ENCODE measurements at regions not wholly inside any gene's neighbourhood (a gene's known extent, or its start where the extent isn't known, plus 50 kb on each side); places are given as distances from the start of the nearest gene placed in this dataset.

- Mint-ChIP-seq H3K4me1 (peaks cover 45% of the 10 kb centered on the region), H3K9me3 (peaks cover 6% of the 10 kb centered on the region), H3K27me3 (ENCODE audit: insufficient read depth) (no peaks in the 10 kb centered on the region), H3K36me3 (ENCODE audit: low read depth) (no peaks in the 10 kb centered on the region), H3K27ac (no peak overlapping the region), H3K4me3 (no peak overlapping the region)
- no peaks in the 10 kb centered on the region for H3K36me3 ChIP-seq (ENCODE audit: control insufficient read depth, insufficient read depth, low read length)
- DNase-seq, result no peak
- no peak overlapping the region for H3K9ac ChIP-seq (ENCODE audit: extremely low read depth, low read length, poor library complexity, severe bottlenecking)
- 80 to 96% methylated on average over 1 to 2 of the region's 2 CpGs for WGBS, 2 experiments (ENCODE audit: insufficient coverage in 1 of 2, insufficient read length in 1 of 2)
- peaks cover 13% of the 10 kb centered on the region for H3K9me3 ChIP-seq (ENCODE audit: control insufficient read depth, low read length)
- H3K4me3 ChIP-seq (ENCODE audit: low read length), result no peak overlapping the region
- H3K4me1 ChIP-seq (ENCODE audit: control insufficient read depth, insufficient read depth, low read length), result peaks cover 19% of the 10 kb centered on the region
- no peaks in the 10 kb centered on the region for H3K27me3 ChIP-seq (ENCODE audit: control insufficient read depth, insufficient read depth, low read length, poor library complexity, severe bottlenecking)
- TF ChIP-seq CTCF (conservative IDR thresholded peaks at IDR 0.05), result no peak
- no peak overlapping the region for H3K27ac ChIP-seq (ENCODE audit: low read depth, low read length)
Observed at GRCh38 chr20:7144464-7144863, 377.0 kb downstream of the BMP2 start.

- Histone ChIP-seq H3K4me3 (ENCODE audit: low read length) (no peak overlapping the region), H3K4me1 (ENCODE audit: control insufficient read depth, insufficient read depth, low read length) (peaks cover 19% of the 10 kb centered on the region), H3K27ac (ENCODE audit: low read depth, low read length) (no peak overlapping the region), H3K36me3 (ENCODE audit: control insufficient read depth, insufficient read depth, low read length) (no peaks in the 10 kb centered on the region), H3K27me3 (ENCODE audit: control insufficient read depth, insufficient read depth, low read length, poor library complexity, severe bottlenecking) (no peaks in the 10 kb centered on the region), H3K9ac (ENCODE audit: extremely low read depth, low read length, poor library complexity, severe bottlenecking) (no peak overlapping the region), H3K9me3 (ENCODE audit: control insufficient read depth, low read length) (no peaks in the 10 kb centered on the region)
- H3K4me3 Mint-ChIP-seq, result no peak overlapping the region
- H3K9me3 Mint-ChIP-seq, result no peaks in the 10 kb centered on the region
- peak overlapping the region; percentile 67 for H3K27ac Mint-ChIP-seq
- H3K36me3 Mint-ChIP-seq (ENCODE audit: low read depth), result no peaks in the 10 kb centered on the region
- no peaks in the 10 kb centered on the region for H3K27me3 Mint-ChIP-seq (ENCODE audit: insufficient read depth)
- peaks cover 53% of the 10 kb centered on the region for H3K4me1 Mint-ChIP-seq
- 77 to 86% methylated on average over 8 to 10 of the region's 10 CpGs for WGBS, 2 experiments (ENCODE audit: insufficient coverage in 1 of 2, insufficient read length in 1 of 2)
- no peak for TF ChIP-seq CTCF (conservative IDR thresholded peaks at IDR 0.05)
- DNase-seq, result no peak
Observed at GRCh38 chr20:7146552-7147219, 379.2 kb downstream of the BMP2 start.

DNA sequence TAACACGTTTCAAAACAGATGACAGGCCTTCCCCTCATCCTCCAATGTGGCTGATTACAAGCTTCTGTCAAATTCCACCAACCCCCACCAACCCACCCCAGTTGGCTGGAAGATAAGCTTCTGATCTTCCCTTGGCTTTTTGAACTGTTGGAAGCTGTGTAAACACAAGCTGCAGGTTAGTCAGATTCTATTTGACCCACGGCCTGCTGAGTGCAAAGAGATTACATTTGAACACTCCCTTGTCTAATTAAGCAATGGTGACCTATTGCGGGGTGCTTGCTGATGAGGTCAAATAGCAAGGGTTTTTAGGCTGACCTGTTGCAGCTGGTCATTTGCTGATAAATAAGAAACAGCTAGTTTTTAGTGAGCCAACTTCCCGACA lies 379.7 kb downstream of the BMP2 start:
- Histone ChIP-seq H3K9ac (ENCODE audit: extremely low read depth, low read length, poor library complexity, severe bottlenecking) (no peak overlapping the region), H3K27ac (ENCODE audit: low read depth, low read length) (no peak overlapping the region), H3K4me1 (ENCODE audit: control insufficient read depth, insufficient read depth, low read length) (peaks cover 19% of the 10 kb centered on the region), H3K27me3 (ENCODE audit: control insufficient read depth, insufficient read depth, low read length, poor library complexity, severe bottlenecking) (no peaks in the 10 kb centered on the region), H3K4me3 (ENCODE audit: low read length) (peak overlapping the region; percentile 26), H3K36me3 (ENCODE audit: control insufficient read depth, insufficient read depth, low read length) (no peaks in the 10 kb centered on the region), H3K9me3 (ENCODE audit: control insufficient read depth, low read length) (no peaks in the 10 kb centered on the region)
- Mint-ChIP-seq H3K9me3 (no peaks in the 10 kb centered on the region), H3K4me1 (peaks cover 58% of the 10 kb centered on the region), H3K27me3 (ENCODE audit: insufficient read depth) (no peaks in the 10 kb centered on the region), H3K36me3 (ENCODE audit: low read depth) (no peaks in the 10 kb centered on the region), H3K27ac (peak overlapping the region; percentile 67), H3K4me3 (no peak overlapping the region)
- WGBS, 2 experiments (ENCODE audit: insufficient coverage in 1 of 2, insufficient read length in 1 of 2), result 33 to 34% methylated on average over 1 to 4 of the region's 4 CpGs
- TF ChIP-seq CTCF (conservative IDR thresholded peaks at IDR 0.05), result no peak
- peak; percentile 67 for DNase-seq

Measured in endodermal cell (in vitro differentiated cells).